SK-N-SH (cell line): ENCODE measurements at regions not wholly inside any gene's neighbourhood (a gene's known extent, or its start where the extent isn't known, plus 50 kb on each side); places are given as distances from the start of the nearest gene placed in this dataset.

ENCODE experiments used
- CHD2 ChIP-seq: fragments of 150-350 bp; IDR thresholded peaks from 2 replicates; pipeline ENCODE4 v1.6.1; 2018; ENCODE audit warnings: low read length; ENCODE audit not compliant: partially characterized antibody
- CTCF ChIP-seq: fragments of 200-600 bp; sonication (generic); IDR thresholded peaks from 2 replicates; pipeline ENCODE4 v1.6.1; 2017; ENCODE audit warnings: antibody characterized with exemption, mild to moderate bottlenecking, moderate library complexity
- EZH2phosphoT487 ChIP-seq: fragments of 200-600 bp; sonication (generic); IDR thresholded peaks from 2 replicates; pipeline ENCODE4 v1.6.1; 2017; ENCODE audit warnings: low read depth, mixed run types, mild to moderate bottlenecking, antibody characterized with exemption, moderate library complexity, borderline replicate concordance
- RFX5 ChIP-seq: IDR thresholded peaks from 2 replicates; pipeline ENCODE4 v1.6.1; 2012; ENCODE audit warnings: mild to moderate bottlenecking, improper control_type of control experiment, low read length
- TAF1 ChIP-seq: IDR thresholded peaks from 2 replicates; pipeline ENCODE4 v1.6.1; 2012; ENCODE audit warnings: low read depth, mild to moderate bottlenecking, low read length, moderate library complexity, borderline replicate concordance
- YY1 ChIP-seq: IDR thresholded peaks from 2 replicates; pipeline ENCODE4 v1.4.0; 2012; ENCODE audit warnings: low read depth, mild to moderate bottlenecking
- ZBTB33 ChIP-seq: IDR thresholded peaks from 2 replicates; pipeline ENCODE4 v1.4.0; 2012; ENCODE audit warnings: low read depth, borderline replicate concordance

DNA sequence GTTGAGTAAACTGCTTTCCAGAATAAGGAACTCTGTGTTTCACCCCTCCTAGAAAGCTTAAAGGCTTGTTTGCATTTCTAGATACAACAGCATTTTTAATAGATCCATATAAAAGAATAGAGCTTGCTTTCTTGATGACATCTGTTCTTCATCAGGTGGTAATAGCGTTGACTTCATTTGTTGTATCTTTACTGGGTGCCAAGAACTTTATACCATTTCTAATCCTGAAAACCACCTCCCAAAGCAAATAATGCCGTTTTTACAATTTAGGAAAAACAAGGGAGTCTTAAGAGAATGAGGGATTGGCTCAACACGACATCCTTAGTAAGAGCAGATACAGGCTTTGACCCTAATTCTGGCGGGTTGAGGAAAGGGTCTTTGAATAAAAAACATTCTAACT lies 993.4 kb downstream of the TYW1 start:
- TF ChIP-seq RFX5 (no peak), ZBTB33 (no peak), EZH2phosphoT487 (no peak), CTCF (no peak), YY1 (no peak), CHD2 (no peak), TAF1 (no peak)
